H1 (cell line): ENCODE measurements at regions not wholly inside any gene's neighbourhood (a gene's known extent, or its start where the extent isn't known, plus 50 kb on each side); places are given as distances from the start of the nearest gene placed in this dataset.

Source experiments
- CTCF ChIA-PET: fragments of 300-600 bp; sonication (Branson Sonifier 250); formaldehyde crosslinking; loops from one replicate; lab custom pipeline; 2021; ENCODE audit not compliant: partially characterized antibody; lab: Charles Lee
- POLR2A ChIA-PET: fragments of 300-600 bp; sonication (Branson Sonifier 250); formaldehyde crosslinking; loops from one replicate; lab custom pipeline; 2021; ENCODE audit warnings: inconsistent platforms; ENCODE audit not compliant: partially characterized antibody; lab: Charles Lee
- DNase-seq, 2 experiments: peaks; one replicate each; pipeline versions ENCODE4 v3.0.0 to v3.0.0-alpha.2; 2010 to 2022; ENCODE audit warnings: low spot score in 2 of 2, low read depth in 1 of 2, mixed read lengths in 1 of 2
- FAIRE-seq: peaks from 2 replicates; lab custom pipeline; 2011; peaks lifted over from hg19 to GRCh38; lab: Jason Lieb, UNC
- H2AFZ ChIP-seq: 2 replicates; pipeline ENCODE4 v1.8.1; 2012; ENCODE audit warnings: low read length, inconsistent platforms
- H2AK5ac ChIP-seq: 2 replicates; pipeline ENCODE4 v1.6.1; 2013; ENCODE audit warnings: low read depth, low read length
- H2BK120ac ChIP-seq: replicated peaks from 2 replicates; pipeline ENCODE3; 2013; ENCODE audit warnings: low read depth, low read length, inconsistent platforms
- H2BK12ac ChIP-seq: 2 replicates; pipeline ENCODE4 v1.6.1; 2013; ENCODE audit warnings: low read depth, low read length
- H2BK15ac ChIP-seq: 2 replicates; pipeline ENCODE4 v1.6.1; 2013; ENCODE audit warnings: low read length
- H2BK20ac ChIP-seq: 2 replicates; pipeline ENCODE4 v1.6.1; 2013; ENCODE audit warnings: low read length
- H2BK5ac ChIP-seq: 2 replicates; pipeline ENCODE4 v1.6.1; 2013; ENCODE audit warnings: low read depth, low read length
- H3K14ac ChIP-seq: 2 replicates; pipeline ENCODE4 v1.6.1; 2013; ENCODE audit warnings: inconsistent platforms; ENCODE audit not compliant: insufficient read length
- H3K18ac ChIP-seq: 2 replicates; pipeline ENCODE4 v1.6.1; 2013; ENCODE audit warnings: low read length; ENCODE audit errors: extremely low read depth
- H3K23ac ChIP-seq: 2 replicates; pipeline ENCODE4 v1.6.1; 2013; ENCODE audit warnings: inconsistent platforms; ENCODE audit not compliant: insufficient read length
- H3K23me2 ChIP-seq: 2 replicates; pipeline ENCODE4 v1.6.1; 2013; ENCODE audit warnings: low read depth, low read length
- H3K27ac ChIP-seq: 2 replicates; pipeline ENCODE4 v1.6.1; 2011; ENCODE audit warnings: low read depth, low read length, inconsistent platforms
- H3K27me3 ChIP-seq, 4 experiments: replicated peaks in 1 of 4; 1 replicate in 1 of 4; 2 replicates in 3 of 4; pipeline versions ENCODE4 v1.6.1 to v1.8.1; 2011 to 2013; ENCODE audit warnings: low read length in 3 of 4, mild to moderate bottlenecking in 3 of 4, inconsistent platforms in 2 of 4, mixed read lengths in 2 of 4, moderate library complexity in 1 of 4; ENCODE audit not compliant: control insufficient read depth in 3 of 4, insufficient read depth in 3 of 4; ENCODE audit errors: extremely low read depth in 1 of 4
- H3K36me3 ChIP-seq, 4 experiments: 2 replicates each; pipeline versions ENCODE4 v1.6.1 to v1.8.1; 2011 to 2013; ENCODE audit warnings: mild to moderate bottlenecking in 4 of 4, low read length in 3 of 4, moderate library complexity in 2 of 4, control low read depth in 1 of 4, inconsistent platforms in 1 of 4; ENCODE audit not compliant: insufficient read depth in 4 of 4, control insufficient read depth in 2 of 4
- H3K4ac ChIP-seq: replicated peaks from 2 replicates; pipeline ENCODE3; 2013; ENCODE audit warnings: low read length, low read depth, mixed read lengths, inconsistent platforms; ENCODE audit not compliant: insufficient read length
- H3K4me1 ChIP-seq, 4 experiments: replicated peaks in 1 of 4; 1 replicate in 1 of 4; 2 replicates in 3 of 4; pipeline versions ENCODE4 v1.6.1 to v1.8.1; 2011 to 2013; ENCODE audit warnings: low read length in 3 of 4, inconsistent platforms in 2 of 4, mixed read lengths in 1 of 4; ENCODE audit not compliant: insufficient read depth in 4 of 4, control insufficient read depth in 3 of 4
- H3K4me2 ChIP-seq, 2 experiments: 2 replicates each; pipeline versions ENCODE4 v1.6.1 to v1.8.1; 2011 to 2013; ENCODE audit warnings: low read depth in 2 of 2, low read length in 2 of 2, control low read depth in 1 of 2, inconsistent platforms in 1 of 2, mild to moderate bottlenecking in 1 of 2; ENCODE audit not compliant: insufficient read depth in 1 of 2
- H3K4me3 ChIP-seq, 4 experiments: fragments of 200-600, 300-600 bp in 1 of 4; sonication (generic), shearing (Covaris generic), sonication (Bioruptor Twin) in 1 of 4; 2 replicates each; pipeline versions ENCODE4 v1.5.1 to v1.8.1; 2011 to 2016; ENCODE audit warnings: low read length in 4 of 4, low read depth in 3 of 4, control low read depth in 2 of 4, inconsistent platforms in 2 of 4, mild to moderate bottlenecking in 2 of 4, mixed read lengths in 1 of 4, moderate library complexity in 1 of 4; ENCODE audit not compliant: insufficient read depth in 2 of 4; ENCODE audit errors: extremely low read depth in 1 of 4
- H3K56ac ChIP-seq: replicated peaks from 2 replicates; pipeline ENCODE3; 2013; ENCODE audit warnings: low read depth, mild to moderate bottlenecking, mixed read lengths, low read length, inconsistent platforms; ENCODE audit not compliant: insufficient read length
- H3K79me1 ChIP-seq: 2 replicates; pipeline ENCODE4 v1.6.1; 2013; ENCODE audit warnings: low read depth, low read length, control low read depth
- H3K79me2 ChIP-seq, 2 experiments: 2 replicates each; pipeline versions ENCODE4 v1.6.1 to v1.8.1; 2012 to 2013; ENCODE audit warnings: low read length in 2 of 2, mild to moderate bottlenecking in 2 of 2, inconsistent platforms in 1 of 2; ENCODE audit not compliant: insufficient read depth in 2 of 2, control insufficient read depth in 1 of 2
- H3K9ac ChIP-seq, 4 experiments: replicated peaks in 1 of 4; 1 replicate in 1 of 4; 2 replicates in 3 of 4; pipeline versions ENCODE4 v1.6.1 to v1.8.1; 2011 to 2013; ENCODE audit warnings: low read depth in 3 of 4, low read length in 3 of 4, control low read depth in 2 of 4, mild to moderate bottlenecking in 2 of 4, moderate library complexity in 2 of 4, inconsistent platforms in 1 of 4; ENCODE audit errors: extremely low read depth in 1 of 4
- H3K9me3 ChIP-seq, 2 experiments: 2 replicates each; pipeline versions ENCODE4 v1.6.1 to v1.8.1; 2012 to 2013; ENCODE audit warnings: mild to moderate bottlenecking in 2 of 2, moderate library complexity in 2 of 2, control low read depth in 1 of 2, inconsistent platforms in 1 of 2, low read depth in 1 of 2, low read length in 1 of 2, mixed read lengths in 1 of 2; ENCODE audit not compliant: insufficient read depth in 2 of 2
- H4K20me1 ChIP-seq, 2 experiments: replicated peaks in 1 of 2; 2 replicates each; pipeline versions ENCODE3 to v1.8.1; 2011 to 2013; ENCODE audit warnings: inconsistent platforms in 2 of 2, low read length in 2 of 2, mild to moderate bottlenecking in 1 of 2; ENCODE audit not compliant: insufficient read depth in 2 of 2, control insufficient read depth in 1 of 2
- H4K5ac ChIP-seq: 2 replicates; pipeline ENCODE4 v1.6.1; 2013; ENCODE audit warnings: low read length, low read depth, mixed read lengths, inconsistent platforms; ENCODE audit not compliant: insufficient read length
- H4K8ac ChIP-seq: 2 replicates; pipeline ENCODE4 v1.8.0; 2013; ENCODE audit warnings: mild to moderate bottlenecking, moderate library complexity, low read length, inconsistent platforms; ENCODE audit not compliant: insufficient read depth; ENCODE audit errors: extremely low read depth
- H4K91ac ChIP-seq: replicated peaks from 2 replicates; pipeline ENCODE3; 2013; ENCODE audit warnings: low read length, mixed read lengths, inconsistent platforms; ENCODE audit not compliant: insufficient read length
- CHD1 ChIP-seq: IDR thresholded peaks from 2 replicates; pipeline ENCODE4 v1.6.1; 2012; ENCODE audit warnings: low read depth, low read length, improper control_type of control experiment
- CREB1 ChIP-seq: IDR thresholded peaks from 2 replicates; pipeline ENCODE4 v1.6.1; 2012; ENCODE audit warnings: inconsistent platforms
- POLR2A ChIP-seq, 2 experiments: IDR thresholded peaks; 1 replicate in 1 of 2; 2 replicates in 1 of 2; pipeline ENCODE4 v1.6.1; 2011; ENCODE audit warnings: low read depth in 2 of 2, low read length in 2 of 2, mild to moderate bottlenecking in 2 of 2; ENCODE audit errors: control extremely low read depth in 1 of 2
- RNF2 ChIP-seq: fragments of 200-900, 300-1000 bp; sonication (generic); IDR thresholded peaks from 2 replicates; pipeline ENCODE4 v1.7.1; 2016; ENCODE audit warnings: borderline replicate concordance, low read depth, mild to moderate bottlenecking, antibody characterized with exemption, low read length; ENCODE audit not compliant: poor library complexity, severe bottlenecking; ENCODE audit errors: missing control alignments
- TCF12 ChIP-seq: IDR thresholded peaks from 2 replicates; pipeline ENCODE4 v1.6.1; 2011; ENCODE audit warnings: low read depth, mild to moderate bottlenecking, low read length
- WGBS, 2 experiments: shearing (Covaris generic) in 1 of 2; methylation state at CpG; one replicate each; pipeline versions ENCODE4 v1.1.6 to v1.1.7; 2013 to 2015; ENCODE audit warnings: low lambda C conversion rate in 2 of 2, mixed read lengths in 2 of 2, inconsistent platforms in 1 of 2, low coverage in 1 of 2, missing lambda C conversion rate in 1 of 2; ENCODE audit not compliant: insufficient replicate concordance in 2 of 2, insufficient coverage in 1 of 2, insufficient read length in 1 of 2; ENCODE audit errors: extremely low coverage in 1 of 2, missing lambda C conversion rate in 1 of 2; 5-methylcytosine and 5-hydroxymethylcytosine counted together

DNA sequence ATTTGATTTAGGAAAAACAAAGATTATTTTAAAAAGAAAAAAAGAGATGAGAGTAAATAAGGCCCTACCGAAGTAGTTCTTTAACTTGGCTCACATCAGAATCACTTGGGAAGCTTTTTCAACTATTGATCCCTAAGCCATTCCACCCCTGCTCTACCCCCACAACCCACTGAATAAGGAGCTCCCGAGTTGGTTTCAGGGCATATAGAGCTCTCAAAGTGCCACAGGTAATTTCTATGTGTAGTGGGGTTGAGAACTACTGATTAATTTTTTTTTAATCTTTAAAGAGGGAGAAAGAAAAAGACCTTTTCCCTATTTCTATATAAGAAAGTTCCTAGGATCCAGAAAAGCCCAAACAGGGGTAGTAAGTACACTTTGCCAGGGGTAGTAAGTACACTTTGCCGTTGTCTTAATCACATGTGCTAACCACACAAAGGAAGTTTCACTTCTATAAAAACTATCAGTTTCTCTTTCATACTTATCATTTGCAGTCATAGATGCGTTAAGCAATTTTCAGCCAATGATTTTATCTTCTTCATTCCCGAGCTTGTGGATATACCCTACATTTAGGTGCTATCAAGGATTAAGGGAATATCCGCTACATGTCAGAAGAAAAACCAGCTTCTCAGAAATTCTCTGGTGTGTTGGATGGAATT lies 108.4 kb upstream of the ZC3H12C start:
- DNase-seq (no peak), FAIRE-seq (no peak)
- H4K5ac ChIP-seq = no peak overlapping the region
- H3K4me3 ChIP-seq = no peak overlapping the region
- no peaks in the 10 kb centered on the region for H3K9me3 ChIP-seq
- no peaks in the 10 kb centered on the region for H4K20me1 ChIP-seq
- no peak overlapping the region for H2BK15ac ChIP-seq
- H3K36me3 ChIP-seq = no peaks in the 10 kb centered on the region
- H3K9ac ChIP-seq = no peak overlapping the region
- H3K27me3 ChIP-seq = no peaks in the 10 kb centered on the region
- no peak overlapping the region for H3K18ac ChIP-seq
- H2BK5ac ChIP-seq = no peak overlapping the region
- H2AK5ac ChIP-seq = no peak overlapping the region
- 94% methylated on average over 6 of the region's 6 CpGs; no CpG with 5 or more reads in 1 of the 2 experiments for WGBS, 2 experiments
- no peak overlapping the region for H2BK120ac ChIP-seq
- H2BK12ac ChIP-seq = no peak overlapping the region
- no peak overlapping the region for H3K4me2 ChIP-seq
- no peaks in the 10 kb centered on the region for H3K79me2 ChIP-seq
- TF ChIP-seq CREB1 (no peak), RNF2 (no peak), POLR2A (IDR thresholded peaks at IDR 0.05; ENCODE audit: control extremely low read depth in 1 of 2, low read depth in 2 of 2, low read length in 2 of 2) (no peak), CHD1 (no peak), TCF12 (no peak)
- ChIA-PET CTCF (interaction anchor here (0.6 to 0.9 kb wide), 2 partner anchors 60 to 190 kb away, joined by 3 read pairs; no protein-coding TSS in a partner anchor), POLR2A (no interaction called here)
- no peak overlapping the region for H3K14ac ChIP-seq
- H4K91ac ChIP-seq = no peak overlapping the region
- H3K27ac ChIP-seq = no peak overlapping the region
- H3K23me2 ChIP-seq = no peaks in the 10 kb centered on the region
- H3K23ac ChIP-seq = no peak overlapping the region
- no peak overlapping the region for H2AFZ ChIP-seq
- no peaks in the 10 kb centered on the region for H3K79me1 ChIP-seq
- H3K4me1 ChIP-seq = no peaks in the 10 kb centered on the region
- no peak overlapping the region for H3K4ac ChIP-seq
- H4K8ac ChIP-seq = no peak overlapping the region
- H2BK20ac ChIP-seq = no peak overlapping the region
- no peak overlapping the region for H3K56ac ChIP-seq
